ENCODE measurements at regions not wholly inside any gene's neighbourhood (a gene's known extent, or its start where the extent isn't known, plus 50 kb on each side); places are given as distances from the start of the nearest gene placed in this dataset.
"Not testable (repeated sequence)": the region's sequence is repeated elsewhere in the genome, so short reads cannot be mapped to it uniquely, and the experiment has no call there.

DNA sequence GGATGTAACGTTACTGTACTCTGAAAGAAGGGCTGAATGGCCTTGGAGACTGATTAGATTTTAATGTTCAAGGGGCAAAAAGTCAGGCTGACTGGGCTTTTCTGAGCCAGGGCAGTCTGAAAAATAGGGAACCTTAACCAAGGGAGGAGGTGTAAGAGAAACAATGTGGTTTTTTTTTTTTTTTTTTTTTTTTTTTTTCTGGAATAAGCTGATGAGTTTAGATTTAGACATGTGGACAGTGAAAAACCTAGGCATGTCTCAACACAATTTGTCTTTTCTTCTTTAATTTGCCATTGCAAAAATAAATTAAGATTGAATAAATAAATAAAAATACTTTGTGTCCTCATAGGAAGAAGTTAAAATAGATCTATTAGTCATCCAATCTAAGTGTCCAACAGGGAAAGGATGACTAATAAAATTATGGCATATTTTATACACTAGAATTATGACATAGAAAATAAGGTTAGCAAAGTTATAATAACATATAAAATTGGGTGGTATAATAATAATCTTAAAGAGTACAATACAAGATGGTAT, 237.6 kb upstream of the TRIB2 start:
- no peaks in the 10 kb centered on the region for H3K36me3 ChIP-seq (ENCODE audit: control insufficient read depth in 3 of 3, insufficient read depth in 2 of 3, low read depth in 1 of 3, low read length in 3 of 3)
- H3K4me1 ChIP-seq (ENCODE audit: control insufficient read depth in 3 of 3, insufficient read depth in 2 of 3, low read depth in 1 of 3, low read length in 2 of 3) = no peaks in the 10 kb centered on the region
- no peaks in the 10 kb centered on the region for H3K9me3 ChIP-seq (ENCODE audit: control insufficient read depth in 2 of 2, insufficient read depth in 1 of 2, low read depth in 1 of 2, low read length in 1 of 2)
- H3K4me3 ChIP-seq (ENCODE audit: low read depth in 1 of 3, low read length in 3 of 3) = no peak overlapping the region
- H3K27me3 ChIP-seq (ENCODE audit: control insufficient read depth in 3 of 3, insufficient read depth in 3 of 3, low read length in 3 of 3) = no peaks in the 10 kb centered on the region
- FAIRE-seq (no peak), DNase-seq (no peak)
- H3K27ac ChIP-seq (ENCODE audit: low read depth in 1 of 3, low read length in 2 of 3) = no peak overlapping the region
- 66 to 72% (median 72%) methylated on average over 1 of the region's 1 CpG for WGBS, 3 donors

DNA sequence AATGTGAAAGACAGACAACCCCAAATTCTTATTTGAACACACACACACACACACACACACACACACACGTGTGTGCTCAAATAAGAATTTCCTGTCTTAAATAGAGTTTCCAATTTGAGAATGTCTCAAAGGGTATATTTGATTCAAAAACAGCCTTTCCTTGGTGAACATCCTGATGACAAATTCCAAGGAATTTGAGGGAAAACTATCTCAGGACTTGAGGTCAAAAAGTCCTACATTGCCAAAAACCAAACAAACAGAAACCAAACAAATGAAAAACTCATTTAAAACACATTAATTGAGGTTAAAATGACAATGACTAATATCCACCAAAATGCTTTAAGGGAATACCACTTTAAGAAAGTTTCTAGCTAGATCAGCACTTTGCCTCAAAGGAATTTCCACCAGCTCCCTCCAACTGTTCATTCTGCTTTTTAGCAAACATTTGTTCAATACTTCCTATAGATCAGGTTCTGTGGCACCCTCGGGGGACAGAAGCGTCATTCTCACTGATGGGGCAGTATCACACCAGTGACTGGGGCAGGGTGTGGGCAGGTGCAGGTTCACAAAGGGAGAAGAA, 232.1 kb upstream of the TRIB2 start:
- DNase-seq = no peak
- no peak overlapping the region for H3K27ac ChIP-seq (ENCODE audit: low read depth in 1 of 3, low read length in 2 of 3)
- no peaks in the 10 kb centered on the region for H3K4me1 ChIP-seq (ENCODE audit: control insufficient read depth in 3 of 3, insufficient read depth in 2 of 3, low read depth in 1 of 3, low read length in 2 of 3)
- no peaks in the 10 kb centered on the region for H3K36me3 ChIP-seq (ENCODE audit: control insufficient read depth in 3 of 3, insufficient read depth in 2 of 3, low read depth in 1 of 3, low read length in 3 of 3)
- peaks cover 0 to 3% (median 0%) of the 10 kb centered on the region in 3 donors for H3K27me3 ChIP-seq (ENCODE audit: control insufficient read depth in 3 of 3, insufficient read depth in 3 of 3, low read length in 3 of 3)
- H3K9me3 ChIP-seq (ENCODE audit: control insufficient read depth in 2 of 2, insufficient read depth in 1 of 2, low read depth in 1 of 2, low read length in 1 of 2) = no peaks in the 10 kb centered on the region
- no peak overlapping the region for H3K4me3 ChIP-seq (ENCODE audit: low read depth in 1 of 3, low read length in 3 of 3)
- FAIRE-seq = no peak
- 77 to 81% (median 79%) methylated on average over 3 of the region's 3 CpGs for WGBS, 3 donors

DNA sequence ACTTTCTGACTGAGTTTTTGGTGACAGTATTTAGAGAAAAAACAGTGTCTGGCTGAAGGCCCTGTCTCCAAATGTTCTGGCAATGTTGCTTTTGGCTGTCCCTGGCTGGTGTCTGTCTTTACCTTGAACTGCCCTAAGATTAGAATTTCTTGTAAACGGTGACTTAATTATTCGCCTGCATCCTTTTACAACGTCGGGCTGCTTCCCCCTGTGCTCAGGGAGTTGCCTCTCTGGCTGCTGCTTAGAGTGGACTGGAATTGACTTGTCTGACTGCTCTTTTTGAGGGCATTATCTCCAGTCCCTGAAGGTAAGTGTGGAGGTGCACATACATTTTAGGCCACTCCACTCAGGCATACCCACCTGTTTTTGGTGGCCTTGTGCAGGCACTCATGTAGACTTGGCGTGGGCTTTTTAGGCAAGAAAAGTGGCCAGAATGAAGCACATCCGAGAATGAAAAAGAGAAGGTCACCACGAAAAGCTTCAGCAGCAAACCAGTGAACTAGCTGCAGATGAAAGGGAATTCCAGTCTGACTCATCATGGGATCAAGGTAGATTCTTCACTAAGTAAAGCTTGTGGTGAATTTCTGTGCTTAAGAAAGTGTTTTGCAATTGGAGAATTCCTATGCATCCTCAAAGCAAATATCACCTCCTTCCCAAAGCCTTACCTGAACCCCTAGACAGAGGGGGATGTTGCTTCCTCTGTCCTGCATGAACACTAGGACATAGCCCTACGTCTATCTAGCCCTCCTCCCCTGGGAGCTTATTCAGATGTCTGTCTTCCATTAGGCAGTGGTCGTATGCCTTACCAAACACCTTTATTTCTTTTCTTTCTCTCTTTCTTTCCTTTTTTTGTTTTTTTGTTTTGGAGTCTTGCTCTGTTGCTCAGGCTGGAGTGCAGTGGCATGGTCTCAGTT, 230.3 kb upstream of the TRIB2 start:
- DNase-seq (no peak), FAIRE-seq (no peak)
- H3K4me1 ChIP-seq (ENCODE audit: control insufficient read depth in 3 of 3, insufficient read depth in 2 of 3, low read depth in 1 of 3, low read length in 2 of 3) = no peaks in the 10 kb centered on the region
- H3K9me3 ChIP-seq (ENCODE audit: control insufficient read depth in 2 of 2, insufficient read depth in 1 of 2, low read depth in 1 of 2, low read length in 1 of 2) = no peaks in the 10 kb centered on the region
- no peak overlapping the region for H3K27ac ChIP-seq (ENCODE audit: low read depth in 1 of 3, low read length in 2 of 3)
- H3K4me3 ChIP-seq (ENCODE audit: low read depth in 1 of 3, low read length in 3 of 3) = no peak overlapping the region
- WGBS, 3 donors = 66 to 77% (median 68%) methylated on average over 9 of the region's 9 CpGs
- peaks cover 0 to 3% (median 0%) of the 10 kb centered on the region in 3 donors for H3K27me3 ChIP-seq (ENCODE audit: control insufficient read depth in 3 of 3, insufficient read depth in 3 of 3, low read length in 3 of 3)
- no peaks in the 10 kb centered on the region for H3K36me3 ChIP-seq (ENCODE audit: control insufficient read depth in 3 of 3, insufficient read depth in 2 of 3, low read depth in 1 of 3, low read length in 3 of 3)

DNA sequence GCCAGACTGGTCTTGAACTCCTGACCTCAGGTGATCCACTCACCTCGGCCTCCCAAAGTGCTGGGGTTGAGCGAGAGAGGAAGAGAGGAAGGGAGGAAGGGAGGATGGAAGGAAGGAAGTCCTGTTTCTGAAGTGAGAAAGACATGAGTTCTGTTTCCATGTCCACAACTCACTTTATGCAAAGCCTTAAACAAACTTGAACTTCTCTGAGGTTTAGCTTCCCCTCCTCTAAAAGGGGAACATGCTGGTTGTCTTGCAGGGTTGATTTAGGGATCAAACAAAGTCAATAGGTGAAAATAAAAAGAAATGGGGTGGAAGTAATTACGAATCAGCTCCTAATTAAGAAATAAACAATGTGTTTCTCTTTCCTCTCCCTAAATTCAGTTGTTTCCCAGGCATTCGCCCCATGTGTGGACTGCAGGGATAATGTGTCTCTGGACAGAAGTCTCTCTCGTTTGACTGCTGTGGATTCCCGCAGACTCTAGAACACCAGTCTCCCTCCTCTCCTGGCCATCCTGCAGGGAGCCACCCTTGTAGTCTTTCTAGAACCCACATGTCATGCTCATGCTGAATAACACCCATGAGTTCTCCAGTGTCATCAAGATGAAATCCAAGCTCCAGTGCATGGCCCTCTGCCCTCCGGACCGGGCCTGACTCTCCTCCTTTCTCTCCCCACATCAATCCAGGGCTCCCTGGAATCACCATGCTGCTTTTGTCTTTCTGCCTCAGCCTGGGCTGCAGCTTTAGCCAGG, 229.3 kb upstream of the TRIB2 start:
- H3K4me3 ChIP-seq (ENCODE audit: low read depth in 1 of 3, low read length in 3 of 3) = no peak overlapping the region
- H3K36me3 ChIP-seq (ENCODE audit: control insufficient read depth in 3 of 3, insufficient read depth in 2 of 3, low read depth in 1 of 3, low read length in 3 of 3) = no peaks in the 10 kb centered on the region
- no peak overlapping the region for H3K27ac ChIP-seq (ENCODE audit: low read depth in 1 of 3, low read length in 2 of 3)
- peaks cover 0 to 3% (median 0%) of the 10 kb centered on the region in 3 donors for H3K27me3 ChIP-seq (ENCODE audit: control insufficient read depth in 3 of 3, insufficient read depth in 3 of 3, low read length in 3 of 3)
- FAIRE-seq (no peak), DNase-seq (no peak)
- WGBS, 3 donors = 83 to 84% (median 84%) methylated on average over 8 of the region's 8 CpGs
- H3K4me1 ChIP-seq (ENCODE audit: control insufficient read depth in 3 of 3, insufficient read depth in 2 of 3, low read depth in 1 of 3, low read length in 2 of 3) = no peaks in the 10 kb centered on the region
- H3K9me3 ChIP-seq (ENCODE audit: control insufficient read depth in 2 of 2, insufficient read depth in 1 of 2, low read depth in 1 of 2, low read length in 1 of 2) = no peaks in the 10 kb centered on the region

DNA sequence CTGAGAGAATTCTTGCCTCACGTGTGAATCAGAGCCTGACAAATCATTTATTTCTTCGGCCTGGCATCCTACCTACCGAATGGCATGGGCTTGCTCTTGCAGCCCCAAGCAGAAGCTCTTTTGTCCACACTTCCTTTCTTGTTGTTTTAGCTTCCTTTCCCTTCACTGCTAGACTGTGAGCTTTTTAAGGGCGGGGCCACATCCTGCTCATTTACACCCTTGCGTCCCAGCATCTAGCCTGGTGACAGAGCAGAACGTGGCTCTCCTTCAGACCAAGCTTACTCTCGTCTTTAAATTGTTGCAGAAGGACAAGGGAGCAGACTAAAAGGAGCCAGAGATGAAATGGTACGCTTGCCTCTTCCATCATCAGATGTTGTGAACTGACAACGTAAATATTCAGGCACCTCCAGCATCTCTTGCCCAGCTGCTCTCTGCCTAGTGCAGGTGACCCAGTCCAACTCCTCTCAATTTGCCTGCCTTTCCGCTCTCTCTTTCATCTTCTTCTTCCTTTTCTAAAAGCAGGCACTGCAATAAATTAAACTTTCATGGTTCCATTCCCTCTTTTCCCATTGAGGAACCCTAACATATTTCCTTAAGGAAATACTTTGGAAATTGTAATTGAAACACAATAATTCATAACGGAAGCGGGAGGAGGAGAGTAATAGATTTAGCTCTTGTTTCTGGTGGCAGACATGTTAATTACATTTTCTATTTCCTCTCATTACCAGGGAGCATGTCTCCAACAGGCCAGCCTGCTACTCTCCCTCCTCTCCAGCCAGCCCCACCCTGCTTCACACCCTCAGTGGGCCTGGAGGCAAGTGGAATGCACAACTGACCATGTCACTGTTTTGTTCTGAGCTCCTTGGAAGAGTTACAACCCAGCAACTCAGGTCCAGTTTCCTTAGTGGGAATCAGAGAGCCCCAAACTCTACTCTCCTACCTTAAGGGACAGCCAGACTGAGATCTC, 228.1 kb upstream of the TRIB2 start:
- 60 to 63% (median 60%) methylated on average over 12 of the region's 12 CpGs for WGBS, 3 donors
- DNase-seq (no peak), FAIRE-seq (no peak)
- no peak overlapping the region for H3K4me3 ChIP-seq (ENCODE audit: low read depth in 1 of 3, low read length in 3 of 3)
- no peaks in the 10 kb centered on the region for H3K36me3 ChIP-seq (ENCODE audit: control insufficient read depth in 3 of 3, insufficient read depth in 2 of 3, low read depth in 1 of 3, low read length in 3 of 3)
- no peaks in the 10 kb centered on the region for H3K4me1 ChIP-seq (ENCODE audit: control insufficient read depth in 3 of 3, insufficient read depth in 2 of 3, low read depth in 1 of 3, low read length in 2 of 3)
- no peak overlapping the region for H3K27ac ChIP-seq (ENCODE audit: low read depth in 1 of 3, low read length in 2 of 3)
- H3K27me3 ChIP-seq (ENCODE audit: control insufficient read depth in 3 of 3, insufficient read depth in 3 of 3, low read length in 3 of 3) = peaks cover 0 to 3% (median 0%) of the 10 kb centered on the region in 3 donors
- H3K9me3 ChIP-seq (ENCODE audit: control insufficient read depth in 2 of 2, insufficient read depth in 1 of 2, low read depth in 1 of 2, low read length in 1 of 2) = no peaks in the 10 kb centered on the region

DNA sequence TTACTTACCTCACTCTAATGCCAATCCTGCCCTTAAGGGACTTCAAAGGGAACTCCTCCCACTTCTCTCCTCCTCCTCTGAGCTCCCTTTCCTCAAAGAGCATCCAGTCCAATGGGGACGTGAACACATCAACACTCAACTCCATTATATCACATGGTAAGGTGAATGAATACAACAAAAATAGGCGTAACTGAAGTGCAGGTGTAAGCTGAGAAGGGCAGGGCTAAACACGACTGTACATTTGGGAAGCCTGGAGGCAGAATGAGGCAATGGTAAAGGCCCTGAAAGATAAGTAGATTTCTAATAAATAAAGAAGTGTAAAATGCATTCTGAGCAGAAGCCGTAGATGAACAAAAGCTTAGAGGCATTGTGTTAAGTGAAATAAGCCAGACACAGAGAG, 226.1 kb upstream of the TRIB2 start:
- no peaks in the 10 kb centered on the region for H3K36me3 ChIP-seq (ENCODE audit: control insufficient read depth in 3 of 3, insufficient read depth in 2 of 3, low read depth in 1 of 3, low read length in 3 of 3)
- no peaks in the 10 kb centered on the region for H3K4me1 ChIP-seq (ENCODE audit: control insufficient read depth in 3 of 3, insufficient read depth in 2 of 3, low read depth in 1 of 3, low read length in 2 of 3)
- H3K27ac ChIP-seq (ENCODE audit: low read depth in 1 of 3, low read length in 2 of 3) = no peak overlapping the region
- 66 to 88% (median 81%) methylated on average over 4 of the region's 4 CpGs for WGBS, 3 donors
- DNase-seq (no peak), FAIRE-seq (no peak)
- H3K4me3 ChIP-seq (ENCODE audit: low read depth in 1 of 3, low read length in 3 of 3) = no peak overlapping the region
- H3K9me3 ChIP-seq (ENCODE audit: control insufficient read depth in 2 of 2, insufficient read depth in 1 of 2, low read depth in 1 of 2, low read length in 1 of 2) = no peaks in the 10 kb centered on the region
- peaks cover 0 to 3% (median 0%) of the 10 kb centered on the region in 3 donors for H3K27me3 ChIP-seq (ENCODE audit: control insufficient read depth in 3 of 3, insufficient read depth in 3 of 3, low read length in 3 of 3)

DNA sequence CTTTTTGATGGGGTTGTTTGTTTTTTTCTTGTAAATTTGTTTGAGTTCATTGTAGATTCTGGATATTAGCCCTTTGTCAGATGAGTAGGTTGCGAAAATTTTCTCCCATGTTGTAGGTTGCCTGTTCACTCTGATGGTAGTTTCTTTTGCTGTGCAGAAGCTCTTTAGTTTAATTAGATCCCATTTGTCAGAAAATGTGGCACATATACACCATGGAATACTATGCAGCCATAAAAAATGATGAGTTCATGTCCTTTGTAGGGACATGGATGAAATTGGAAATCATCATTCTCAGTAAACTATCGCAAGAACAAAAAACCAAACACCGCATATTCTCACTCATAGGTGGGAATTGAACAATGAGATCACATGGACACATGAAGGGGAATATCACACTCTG, 224.4 kb upstream of the TRIB2 start:
- not testable (repeated sequence) for H3K4me1 ChIP-seq (ENCODE audit: control insufficient read depth in 3 of 3, insufficient read depth in 2 of 3, low read depth in 1 of 3, low read length in 2 of 3); FAIRE-seq; H3K27me3 ChIP-seq (ENCODE audit: control insufficient read depth in 3 of 3, insufficient read depth in 3 of 3, low read length in 3 of 3); H3K4me3 ChIP-seq (ENCODE audit: low read depth in 1 of 3, low read length in 3 of 3); H3K9me3 ChIP-seq (ENCODE audit: control insufficient read depth in 2 of 2, insufficient read depth in 1 of 2, low read depth in 1 of 2, low read length in 1 of 2); DNase-seq; H3K36me3 ChIP-seq (ENCODE audit: control insufficient read depth in 3 of 3, insufficient read depth in 2 of 3, low read depth in 1 of 3, low read length in 3 of 3); H3K27ac ChIP-seq (ENCODE audit: low read depth in 1 of 3, low read length in 2 of 3)
- WGBS, 3 donors = no CpG with 5 or more reads among the region's 3 CpGs
